ENCODE measurements at regions not wholly inside any gene's neighbourhood (a gene's known extent, or its start where the extent isn't known, plus 50 kb on each side); places are given as distances from the start of the nearest gene placed in this dataset.

GRCh38 chr4:128711361-128711760, 98.1 kb upstream of the JADE1 start:
- WGBS, 5 donors = 59 to 90% (median 89%) methylated on average over 1 of the region's 1 CpG

DNA sequence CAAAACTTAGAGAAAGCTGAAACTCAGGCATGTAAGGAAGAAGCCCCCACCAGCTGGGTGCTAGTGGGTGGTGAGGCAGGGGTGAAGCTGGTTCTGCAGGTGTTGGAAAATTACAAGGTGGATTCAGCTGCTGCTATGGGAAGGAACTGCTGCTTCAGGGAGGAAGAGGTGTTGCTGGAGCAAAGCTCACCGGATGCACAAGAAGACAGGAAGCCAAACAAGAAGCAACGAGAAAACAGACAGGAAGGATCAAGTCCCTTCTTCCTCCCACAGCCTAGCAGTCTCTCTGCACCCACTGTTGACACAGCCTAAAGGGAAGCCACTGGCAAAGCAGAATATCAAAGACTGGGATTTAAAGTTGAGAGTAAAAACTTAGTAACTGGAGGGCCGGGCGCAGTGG, 100.2 kb upstream of the JADE1 start:
- Histone ChIP-seq H3K27ac (no peak overlapping the region), H3K4me1 (peaks cover 0 to 9% (median 2%) of the 10 kb centered on the region in 4 donors), H3K9me3 (no peaks in the 10 kb centered on the region), H3K27me3 (no peaks in the 10 kb centered on the region), H3K4me3 (no peak overlapping the region), H3K36me3 (no peaks in the 10 kb centered on the region)
- DNase-seq = peak in 1 of 2 donors; percentile 25
- WGBS, 5 donors = 45 to 63% (median 55%) methylated on average over 4 of the region's 4 CpGs
- intact Hi-C loops (cut with DNase I; ENCODE audit: low total_unique reads) = no loop called here
- no peak for TF ChIP-seq POLR2A (IDR thresholded peaks at IDR 0.05)
- TF ChIP-seq, protein P1, sequence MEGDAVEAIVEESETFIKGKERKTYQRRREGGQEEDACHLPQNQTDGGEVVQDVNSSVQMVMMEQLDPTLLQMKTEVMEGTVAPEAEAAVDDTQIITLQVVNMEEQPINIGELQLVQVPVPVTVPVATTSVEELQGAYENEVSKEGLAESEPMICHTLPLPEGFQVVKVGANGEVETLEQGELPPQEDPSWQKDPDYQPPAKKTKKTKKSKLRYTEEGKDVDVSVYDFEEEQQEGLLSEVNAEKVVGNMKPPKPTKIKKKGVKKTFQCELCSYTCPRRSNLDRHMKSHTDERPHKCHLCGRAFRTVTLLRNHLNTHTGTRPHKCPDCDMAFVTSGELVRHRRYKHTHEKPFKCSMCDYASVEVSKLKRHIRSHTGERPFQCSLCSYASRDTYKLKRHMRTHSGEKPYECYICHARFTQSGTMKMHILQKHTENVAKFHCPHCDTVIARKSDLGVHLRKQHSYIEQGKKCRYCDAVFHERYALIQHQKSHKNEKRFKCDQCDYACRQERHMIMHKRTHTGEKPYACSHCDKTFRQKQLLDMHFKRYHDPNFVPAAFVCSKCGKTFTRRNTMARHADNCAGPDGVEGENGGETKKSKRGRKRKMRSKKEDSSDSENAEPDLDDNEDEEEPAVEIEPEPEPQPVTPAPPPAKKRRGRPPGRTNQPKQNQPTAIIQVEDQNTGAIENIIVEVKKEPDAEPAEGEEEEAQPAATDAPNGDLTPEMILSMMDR (IDR thresholded peaks at IDR 0.05) = no peak
- no peak for TF ChIP-seq POLR2AphosphoS5 (IDR thresholded peaks at IDR 0.05)
- TF ChIP-seq EP300 (IDR thresholded peaks at IDR 0.05) = no peak

More at GRCh38 chr4:128711361-128711760, 98.1 kb upstream of the JADE1 start:
- no peak for DNase-seq
- no peaks in the 10 kb centered on the region for H3K27me3 ChIP-seq
- H3K36me3 ChIP-seq = no peaks in the 10 kb centered on the region
- no peak overlapping the region for H3K27ac ChIP-seq
- TF ChIP-seq, protein P1 (IDR thresholded peaks at IDR 0.05) = no peak
- TF ChIP-seq POLR2A (IDR thresholded peaks at IDR 0.05) = no peak
- TF ChIP-seq EP300 (IDR thresholded peaks at IDR 0.05) = no peak
- TF ChIP-seq POLR2AphosphoS5 (IDR thresholded peaks at IDR 0.05) = no peak
- peaks cover 0 to 9% (median 5%) of the 10 kb centered on the region in 4 donors for H3K4me1 ChIP-seq
- no peaks in the 10 kb centered on the region for H3K9me3 ChIP-seq
- intact Hi-C loops (cut with DNase I; ENCODE audit: low total_unique reads) = no loop called here
- no peak overlapping the region for H3K4me3 ChIP-seq

DNA sequence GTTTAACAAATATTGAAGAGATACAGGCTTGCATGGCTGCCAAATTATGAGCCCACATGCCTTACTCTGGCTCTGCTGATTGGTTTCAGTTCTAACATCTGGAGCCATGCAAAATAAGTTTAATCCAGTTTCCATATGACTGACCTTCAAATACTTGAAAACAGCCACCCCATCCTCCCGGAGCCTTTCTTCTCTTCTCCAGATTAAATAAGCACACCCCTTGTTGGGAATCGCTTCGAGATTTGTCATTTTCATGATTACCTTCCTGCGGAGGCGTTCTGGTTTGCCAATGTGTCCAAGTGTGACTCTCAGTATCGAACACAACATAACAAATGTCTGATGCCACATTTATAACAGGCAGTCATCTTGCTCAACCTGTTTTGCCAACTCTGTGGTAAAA, 101.6 kb upstream of the JADE1 start:
- Histone ChIP-seq H3K4me3 (no peak overlapping the region), H3K27ac (no peak overlapping the region)

GRCh38 chr4:128703948-128704347, 105.6 kb upstream of the JADE1 start:
- H3K4me3 ChIP-seq = no peak overlapping the region
- H3K9me3 ChIP-seq = no peaks in the 10 kb centered on the region
- intact Hi-C loops (cut with DNase I; ENCODE audit: low total_unique reads) = no loop called here
- WGBS, 5 donors = 91 to 93% (median 93%) methylated on average over 14 of the region's 14 CpGs
- H3K27ac ChIP-seq = no peak overlapping the region
- no peak for TF ChIP-seq POLR2AphosphoS5 (IDR thresholded peaks at IDR 0.05)
- TF ChIP-seq POLR2A (IDR thresholded peaks at IDR 0.05) = no peak
- no peak for TF ChIP-seq EP300 (IDR thresholded peaks at IDR 0.05)
- TF ChIP-seq, protein P1 (IDR thresholded peaks at IDR 0.05) = no peak
- no peaks in the 10 kb centered on the region for H3K27me3 ChIP-seq
- H3K36me3 ChIP-seq = no peaks in the 10 kb centered on the region
- peaks cover 0 to 5% (median 2%) of the 10 kb centered on the region in 4 donors for H3K4me1 ChIP-seq
- no peak for DNase-seq

More for the DNA sequence above, 101.6 kb upstream of the JADE1 start:
- no peaks in the 10 kb centered on the region for H3K27me3 ChIP-seq
- 42 to 59% (median 49%) methylated on average over 6 of the region's 6 CpGs for WGBS, 5 donors
- peaks cover 0 to 5% (median 2%) of the 10 kb centered on the region in 4 donors for H3K4me1 ChIP-seq
- intact Hi-C loops (cut with DNase I; ENCODE audit: low total_unique reads) = no loop called here
- H3K9me3 ChIP-seq = no peaks in the 10 kb centered on the region
- DNase-seq = peak in 1 of 2 donors; percentile 61
- TF ChIP-seq EP300 (IDR thresholded peaks at IDR 0.05) = no peak
- TF ChIP-seq POLR2A (IDR thresholded peaks at IDR 0.05) = no peak
- no peak for TF ChIP-seq POLR2AphosphoS5 (IDR thresholded peaks at IDR 0.05)
- TF ChIP-seq, protein P1 (IDR thresholded peaks at IDR 0.05) = no peak
- H3K36me3 ChIP-seq = no peaks in the 10 kb centered on the region
